Type B pancreatic cell (in vitro differentiated cells): ENCODE measurements at regions not wholly inside any gene's neighbourhood (a gene's known extent, or its start where the extent isn't known, plus 50 kb on each side); places are given as distances from the start of the nearest gene placed in this dataset.

Experiments
- DNase-seq: peaks from one replicate; pipeline ENCODE4 v3.0.0; 2021; ENCODE audit warnings: mixed read lengths; ENCODE audit not compliant: unreplicated experiment; ENCODE audit errors: extremely low spot score
- H3K27ac Mint-ChIP-seq: 2 replicates; pipeline ENCODE4 v1.8.0; 2021; ENCODE audit warnings: mild to moderate bottlenecking, mixed read lengths
- H3K27me3 Mint-ChIP-seq: 2 replicates; pipeline ENCODE4 v1.8.0; 2021; ENCODE audit warnings: mixed read lengths
- H3K36me3 Mint-ChIP-seq: 2 replicates; pipeline ENCODE4 v1.8.0; 2021; ENCODE audit warnings: mixed read lengths
- H3K4me1 Mint-ChIP-seq: one replicate; pipeline ENCODE4 v1.8.0; 2021; ENCODE audit warnings: mixed read lengths; ENCODE audit not compliant: unreplicated experiment
- H3K4me3 Mint-ChIP-seq: 2 replicates; pipeline ENCODE4 v1.8.0; 2021; ENCODE audit warnings: mild to moderate bottlenecking, mixed read lengths
- H3K9me3 Mint-ChIP-seq: 2 replicates; pipeline ENCODE4 v1.8.0; 2021; ENCODE audit warnings: mixed read lengths
- TF ChIP-seq, protein P1 (sequence below): fragments of 200-600 bp; sonication (generic); conservative IDR thresholded peaks from 2 replicates; pipeline ENCODE4 v1.5.0; 2021; ENCODE audit warnings: antibody characterized with exemption, mild to moderate bottlenecking

DNA sequence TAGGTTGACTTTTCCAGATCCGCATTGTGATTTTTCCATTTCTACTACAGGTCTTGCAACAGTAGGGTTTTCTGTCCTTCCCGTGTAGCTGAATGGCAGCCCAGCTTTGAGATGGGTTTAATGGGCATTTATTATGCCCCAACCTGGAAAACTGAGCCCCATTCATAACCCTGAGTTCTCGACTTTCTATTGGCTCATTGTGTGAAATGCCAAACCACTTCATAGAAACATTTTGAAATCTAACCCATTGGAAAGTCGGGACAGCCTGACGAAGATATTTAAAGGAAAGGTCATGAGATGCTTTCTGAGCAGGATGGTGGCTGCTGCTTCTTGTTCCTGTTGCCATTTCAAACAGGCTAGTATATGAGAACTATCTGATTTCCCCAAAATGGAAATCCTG, 203.5 kb downstream of the ZFP36L2 start:
- TF ChIP-seq, protein P1, sequence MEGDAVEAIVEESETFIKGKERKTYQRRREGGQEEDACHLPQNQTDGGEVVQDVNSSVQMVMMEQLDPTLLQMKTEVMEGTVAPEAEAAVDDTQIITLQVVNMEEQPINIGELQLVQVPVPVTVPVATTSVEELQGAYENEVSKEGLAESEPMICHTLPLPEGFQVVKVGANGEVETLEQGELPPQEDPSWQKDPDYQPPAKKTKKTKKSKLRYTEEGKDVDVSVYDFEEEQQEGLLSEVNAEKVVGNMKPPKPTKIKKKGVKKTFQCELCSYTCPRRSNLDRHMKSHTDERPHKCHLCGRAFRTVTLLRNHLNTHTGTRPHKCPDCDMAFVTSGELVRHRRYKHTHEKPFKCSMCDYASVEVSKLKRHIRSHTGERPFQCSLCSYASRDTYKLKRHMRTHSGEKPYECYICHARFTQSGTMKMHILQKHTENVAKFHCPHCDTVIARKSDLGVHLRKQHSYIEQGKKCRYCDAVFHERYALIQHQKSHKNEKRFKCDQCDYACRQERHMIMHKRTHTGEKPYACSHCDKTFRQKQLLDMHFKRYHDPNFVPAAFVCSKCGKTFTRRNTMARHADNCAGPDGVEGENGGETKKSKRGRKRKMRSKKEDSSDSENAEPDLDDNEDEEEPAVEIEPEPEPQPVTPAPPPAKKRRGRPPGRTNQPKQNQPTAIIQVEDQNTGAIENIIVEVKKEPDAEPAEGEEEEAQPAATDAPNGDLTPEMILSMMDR = no peak
- Mint-ChIP-seq H3K27ac (no peak overlapping the region), H3K9me3 (no peaks in the 10 kb centered on the region), H3K4me1 (peaks cover 36% of the 10 kb centered on the region), H3K4me3 (no peak overlapping the region), H3K36me3 (peaks cover 3% of the 10 kb centered on the region), H3K27me3 (no peaks in the 10 kb centered on the region)
- no peak for DNase-seq

DNA sequence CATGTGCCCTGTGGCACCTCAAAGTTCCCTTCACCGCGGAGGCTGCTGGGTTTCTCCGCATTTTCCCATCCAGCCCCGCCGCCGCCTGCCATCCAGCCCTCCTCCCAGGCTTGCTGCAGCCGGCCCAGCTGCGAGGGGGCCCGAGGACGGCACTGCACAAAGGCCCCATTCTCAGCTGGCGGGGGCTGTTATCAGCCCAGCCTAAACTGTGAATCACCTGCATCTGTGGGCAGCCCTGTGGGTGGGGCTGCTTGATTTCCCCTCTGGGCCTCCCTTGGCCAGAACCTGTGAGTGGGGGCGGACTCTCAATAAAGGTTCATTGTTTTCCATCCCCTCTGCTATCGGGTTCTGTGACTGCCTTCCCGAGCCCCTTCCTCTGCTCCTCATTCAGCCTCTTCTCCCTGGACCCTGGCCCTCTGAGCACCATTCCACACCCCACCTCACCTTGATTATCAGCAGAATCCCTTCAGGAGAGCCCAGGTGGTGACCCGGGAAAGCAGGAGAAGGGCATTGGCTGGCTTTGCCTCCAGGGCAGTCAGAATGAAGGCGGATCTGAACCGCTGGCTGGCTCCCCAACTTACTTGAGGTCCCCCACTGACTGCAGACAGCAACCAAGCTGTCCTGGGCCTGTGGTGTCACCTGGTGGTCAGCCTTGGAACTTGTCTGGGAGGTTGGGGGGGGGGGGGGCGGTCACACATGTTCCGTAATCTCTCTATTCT, 204.5 kb downstream of the ZFP36L2 start:
- Mint-ChIP-seq H3K27ac (no peak overlapping the region), H3K4me3 (no peak overlapping the region), H3K4me1 (peaks cover 32% of the 10 kb centered on the region), H3K27me3 (no peaks in the 10 kb centered on the region), H3K9me3 (no peaks in the 10 kb centered on the region), H3K36me3 (peaks cover 3% of the 10 kb centered on the region)
- TF ChIP-seq, protein P1 = peak; percentile 66
- DNase-seq = no peak

DNA sequence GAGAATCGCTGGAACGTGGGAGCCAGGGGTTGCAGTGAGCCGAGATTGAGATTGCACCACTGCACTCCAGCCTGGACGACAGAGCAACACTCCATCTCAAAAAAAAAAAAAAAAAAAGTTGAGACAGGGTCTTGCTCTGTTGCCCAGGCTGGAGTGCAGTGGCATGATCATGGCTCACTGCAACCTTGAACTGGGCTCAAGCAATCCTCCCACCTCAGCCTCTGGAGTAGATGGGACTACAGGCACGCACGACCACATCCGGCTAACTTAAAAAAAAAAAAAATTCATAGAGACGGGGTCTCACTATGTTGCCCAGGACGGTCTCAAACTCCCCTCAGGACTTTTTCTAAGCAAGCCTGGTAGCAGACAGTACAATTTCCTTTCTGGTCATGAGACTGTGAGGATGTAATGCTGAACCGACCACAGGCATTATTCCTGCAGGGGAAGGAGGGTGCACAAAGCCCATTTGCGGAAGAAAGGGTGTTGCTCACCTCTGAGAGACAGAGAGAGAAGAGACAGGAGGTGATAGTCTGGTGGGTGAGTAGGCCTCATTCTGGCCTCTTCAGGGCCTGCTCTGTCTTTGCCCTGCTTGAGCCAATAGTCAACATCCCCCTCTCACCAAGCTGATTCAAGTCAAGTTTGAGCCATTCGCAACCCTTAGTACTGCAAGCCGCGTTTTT, 205.3 kb downstream of the ZFP36L2 start:
- Mint-ChIP-seq H3K9me3 (no peaks in the 10 kb centered on the region), H3K4me1 (peaks cover 30% of the 10 kb centered on the region), H3K27ac (no peak overlapping the region), H3K4me3 (no peak overlapping the region), H3K27me3 (no peaks in the 10 kb centered on the region), H3K36me3 (peaks cover 3% of the 10 kb centered on the region)
- no peak for DNase-seq
- TF ChIP-seq, protein P1 = no peak

DNA sequence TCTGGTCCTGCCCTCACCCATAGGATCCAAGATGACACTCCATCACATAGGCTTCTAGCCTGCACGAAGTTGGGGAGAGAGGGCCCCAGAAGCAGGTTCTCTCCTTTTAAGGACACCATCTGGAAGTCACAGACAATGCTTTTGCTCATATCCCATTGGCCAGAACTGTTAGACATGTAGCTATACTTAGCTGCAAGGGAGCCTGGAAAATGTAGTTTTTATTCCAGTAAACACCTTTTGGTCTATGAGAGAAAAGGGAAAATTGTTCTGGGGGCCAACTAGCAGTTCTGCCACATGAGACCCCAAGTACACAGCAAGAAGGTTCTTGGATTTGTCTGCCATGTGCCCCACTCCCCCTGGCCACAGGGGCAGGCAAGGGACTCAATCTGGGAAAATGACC, 206.1 kb downstream of the ZFP36L2 start:
- Mint-ChIP-seq H3K27me3 (no peaks in the 10 kb centered on the region), H3K4me3 (no peak overlapping the region), H3K27ac (no peak overlapping the region), H3K36me3 (peaks cover 3% of the 10 kb centered on the region), H3K4me1 (peaks cover 25% of the 10 kb centered on the region), H3K9me3 (no peaks in the 10 kb centered on the region)
- TF ChIP-seq, protein P1 = no peak
- DNase-seq = no peak

DNA sequence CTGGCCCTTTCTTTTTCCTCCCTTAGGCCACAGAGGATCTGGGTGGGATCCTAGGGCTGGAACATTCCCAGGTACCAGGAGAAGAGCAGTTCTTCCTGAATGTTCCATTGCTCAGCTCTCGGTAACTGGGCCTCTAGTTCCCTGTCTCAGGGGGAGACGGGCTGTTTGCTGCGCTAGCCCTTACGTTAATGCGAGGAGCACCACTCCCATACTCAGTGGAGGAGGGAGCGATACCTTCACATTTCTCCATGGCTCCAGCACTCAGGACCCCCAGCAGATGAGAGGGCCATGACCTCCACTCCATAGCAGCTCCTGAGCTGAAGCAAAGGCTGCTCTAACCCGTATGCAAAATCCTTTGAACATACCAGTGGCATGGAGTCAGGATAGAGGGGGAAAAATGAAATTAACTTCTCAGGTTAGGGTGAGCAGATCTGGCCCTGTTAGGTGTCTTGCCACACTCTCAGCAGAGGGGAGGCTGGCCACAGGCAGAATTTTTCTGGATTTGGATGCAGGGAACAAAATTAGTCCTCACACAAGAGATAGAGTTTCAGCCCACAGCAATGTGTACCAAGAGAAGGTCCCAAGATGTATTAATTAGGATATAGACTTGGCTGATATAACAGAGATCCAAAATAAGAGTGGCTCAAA, 206.7 kb downstream of the ZFP36L2 start:
- H3K4me3 Mint-ChIP-seq = no peak overlapping the region
- H3K27me3 Mint-ChIP-seq = no peaks in the 10 kb centered on the region
- H3K27ac Mint-ChIP-seq = no peak overlapping the region
- H3K36me3 Mint-ChIP-seq = peaks cover under 1% of the 10 kb centered on the region
- H3K9me3 Mint-ChIP-seq = no peaks in the 10 kb centered on the region
- no peak for DNase-seq
- H3K4me1 Mint-ChIP-seq = peaks cover 19% of the 10 kb centered on the region
- TF ChIP-seq, protein P1 = no peak
